B cell (primary cell): ENCODE measurements at regions not wholly inside any gene's neighbourhood (a gene's known extent, or its start where the extent isn't known, plus 50 kb on each side); places are given as distances from the start of the nearest gene placed in this dataset.

Experiments used
- ATAC-seq: fragments of 200-7000 bp; cut with Tn5 transposase; one replicate; pipeline ENCODE4 v1.10.0; 2021; ENCODE audit warnings: low read depth, mild to moderate bottlenecking, moderate number of reproducible peaks, moderate library complexity
- CTCF ChIA-PET: fragments of 350-600 bp; sonication (Branson Sonifier 250); formaldehyde crosslinking; loops from one replicate; lab custom pipeline; 2021; ENCODE audit warnings: antibody characterized with exemption, inconsistent platforms; lab: Charles Lee
- POLR2A ChIA-PET: fragments of 350-600 bp; sonication (Branson Sonifier 250); formaldehyde crosslinking; loops from one replicate; lab custom pipeline; 2021; ENCODE audit warnings: antibody characterized with exemption; lab: Charles Lee
- DNase-seq: peaks from one replicate; pipeline ENCODE4 v3.0.0; 2013
- H2AFZ ChIP-seq: 2 replicates; pipeline ENCODE4 v1.6.1; 2012; ENCODE audit warnings: mild to moderate bottlenecking, low read depth, low read length; ENCODE audit not compliant: insufficient read depth, poor library complexity, severe bottlenecking
- H3K27ac ChIP-seq, 2 donors: 1 replicate in 1 of 2; 2 replicates in 1 of 2; pipeline ENCODE4 v1.5.1; 2012 to 2013; ENCODE audit warnings: low read length in 2 of 2, mild to moderate bottlenecking in 2 of 2, moderate library complexity in 1 of 2
- H3K27me3 ChIP-seq, 4 experiments: fragments of 200-600 bp in 1 of 4; sonication (generic) in 1 of 4; replicated peaks in 1 of 4; 1 replicate in 2 of 4; 2 replicates in 2 of 4; pipeline versions ENCODE4 v1.6.1 to v1.7.0; 2013 to 2016; ENCODE audit warnings: low read length in 3 of 4, mild to moderate bottlenecking in 2 of 4, mixed read lengths in 1 of 4, moderate library complexity in 1 of 4; ENCODE audit not compliant: insufficient read depth in 4 of 4, control insufficient read depth in 3 of 4; ENCODE audit errors: control extremely low read depth in 1 of 4
- H3K36me3 ChIP-seq, 2 experiments: replicated peaks in 1 of 2; 1 replicate in 1 of 2; 2 replicates in 1 of 2; pipeline versions ENCODE4 v1.6.1 to v1.7.1; 2013; ENCODE audit warnings: low read length in 1 of 2; ENCODE audit not compliant: insufficient read depth in 2 of 2, control insufficient read depth in 1 of 2; ENCODE audit errors: control extremely low read depth in 1 of 2, extremely low read depth in 1 of 2
- H3K4me1 ChIP-seq, 2 donors: fragments of 200-600 bp in 1 of 2; sonication (generic) in 1 of 2; 1 replicate in 1 of 2; 2 replicates in 1 of 2; pipeline versions ENCODE4 v1.5.1 to v1.6.1; 2013 to 2017; ENCODE audit warnings: low read length in 2 of 2; ENCODE audit not compliant: control insufficient read depth in 2 of 2, insufficient read depth in 2 of 2
- H3K4me2 ChIP-seq: replicated peaks from 2 replicates; pipeline ENCODE3; 2012; ENCODE audit warnings: mild to moderate bottlenecking, low read depth, low read length; ENCODE audit not compliant: poor library complexity, severe bottlenecking
- H3K4me3 ChIP-seq, 5 experiments: fragments of 200-600 bp in 1 of 5; sonication (generic) in 1 of 5; 1 replicate in 3 of 5; 2 replicates in 2 of 5; pipeline versions ENCODE4 v1.5.1 to v1.7.0; 2011 to 2016; ENCODE audit warnings: low read length in 4 of 5, mild to moderate bottlenecking in 4 of 5, low read depth in 2 of 5, control low read depth in 1 of 5, moderate library complexity in 1 of 5; ENCODE audit not compliant: insufficient read depth in 1 of 5; ENCODE audit errors: control extremely low read depth in 1 of 5, extremely low read depth in 1 of 5
- H3K79me2 ChIP-seq: fragments of 200-600 bp; sonication (generic); one replicate; pipeline ENCODE4 v1.6.0; 2016; ENCODE audit warnings: low read length; ENCODE audit not compliant: control insufficient read depth, insufficient read depth
- H3K9ac ChIP-seq: fragments of 200-600 bp; sonication (generic); 2 replicates; pipeline ENCODE4 v1.6.1; 2017; ENCODE audit warnings: mild to moderate bottlenecking, low read length, moderate library complexity
- H3K9me3 ChIP-seq, 3 donors: one replicate each; pipeline versions ENCODE4 v1.6.1 to v1.7.1; 2013; ENCODE audit warnings: low read length in 2 of 3; ENCODE audit not compliant: control insufficient read depth in 2 of 3, insufficient read depth in 1 of 3; ENCODE audit errors: control extremely low read depth in 1 of 3
- H4K20me1 ChIP-seq: 2 replicates; pipeline ENCODE4 v1.6.0; 2012; ENCODE audit warnings: mild to moderate bottlenecking, low read length; ENCODE audit not compliant: insufficient read depth, control insufficient read depth, poor library complexity, severe bottlenecking
- H3K27ac Mint-ChIP-seq: one replicate; pipeline ENCODE4 v1.8.0; 2021; ENCODE audit warnings: mixed read lengths
- H3K27me3 Mint-ChIP-seq: one replicate; pipeline ENCODE4 v1.8.0; 2021; ENCODE audit warnings: mixed read lengths
- H3K4me1 Mint-ChIP-seq: one replicate; pipeline ENCODE4 v1.8.0; 2021; ENCODE audit warnings: mixed read lengths
- H3K4me3 Mint-ChIP-seq: one replicate; pipeline ENCODE4 v1.8.0; 2021; ENCODE audit warnings: mixed read lengths
- H3K9me3 Mint-ChIP-seq: one replicate; pipeline ENCODE4 v1.8.0; 2022; ENCODE audit warnings: mixed read lengths; ENCODE audit not compliant: insufficient read depth
- EZH2 ChIP-seq: IDR thresholded peaks from 2 replicates; pipeline ENCODE4 v1.6.1; 2012; ENCODE audit warnings: borderline replicate concordance, low read depth, mild to moderate bottlenecking, moderate library complexity, low read length; ENCODE audit not compliant: insufficient read depth, poor library complexity, severe bottlenecking
- WGBS: methylation state at CpG from one replicate; pipeline ENCODE4 v1.1.5; 2013; ENCODE audit warnings: missing lambda C conversion rate; ENCODE audit not compliant: insufficient coverage; 5-methylcytosine and 5-hydroxymethylcytosine counted together
- intact Hi-C: fragments of 100-400 bp; cut with micrococcal nuclease; formaldehyde crosslinking; loops from one replicate; pipeline ENCODE4 v1.10.0; 2022
- TF ChIP-seq, protein P1 (sequence below): fragments of 200-600 bp; IDR thresholded peaks from one replicate; pipeline ENCODE4 v1.8.0; 2022; ENCODE audit warnings: antibody characterized with exemption, mild to moderate bottlenecking

GRCh38 chr4:74874753-74875367 is 58.1 kb upstream of the PARM1 start:
- intact Hi-C loops = loop anchor here (1.0 to 10.0 kb wide), 7 partner anchors 58 to 970 kb away; partner anchors contain the start of gene PARM1
- Histone ChIP-seq H3K4me2 (no peak overlapping the region), H3K27ac (no peak overlapping the region), H3K27me3 (no peaks in the 10 kb centered on the region), H3K4me3 (no peak overlapping the region), H3K9me3 (no peaks in the 10 kb centered on the region), H3K36me3 (no peaks in the 10 kb centered on the region), H3K9ac (peak overlapping the region; percentile 13), H3K4me1 (peaks cover 5 to 14% of the 10 kb centered on the region in 2 donors), H4K20me1 (no peaks in the 10 kb centered on the region), H2AFZ (peak overlapping the region; percentile 34), H3K79me2 (no peaks in the 10 kb centered on the region)
- DNase-seq (peak; percentile 79), ATAC-seq (peak; percentile 80)
- TF ChIP-seq, protein P1, sequence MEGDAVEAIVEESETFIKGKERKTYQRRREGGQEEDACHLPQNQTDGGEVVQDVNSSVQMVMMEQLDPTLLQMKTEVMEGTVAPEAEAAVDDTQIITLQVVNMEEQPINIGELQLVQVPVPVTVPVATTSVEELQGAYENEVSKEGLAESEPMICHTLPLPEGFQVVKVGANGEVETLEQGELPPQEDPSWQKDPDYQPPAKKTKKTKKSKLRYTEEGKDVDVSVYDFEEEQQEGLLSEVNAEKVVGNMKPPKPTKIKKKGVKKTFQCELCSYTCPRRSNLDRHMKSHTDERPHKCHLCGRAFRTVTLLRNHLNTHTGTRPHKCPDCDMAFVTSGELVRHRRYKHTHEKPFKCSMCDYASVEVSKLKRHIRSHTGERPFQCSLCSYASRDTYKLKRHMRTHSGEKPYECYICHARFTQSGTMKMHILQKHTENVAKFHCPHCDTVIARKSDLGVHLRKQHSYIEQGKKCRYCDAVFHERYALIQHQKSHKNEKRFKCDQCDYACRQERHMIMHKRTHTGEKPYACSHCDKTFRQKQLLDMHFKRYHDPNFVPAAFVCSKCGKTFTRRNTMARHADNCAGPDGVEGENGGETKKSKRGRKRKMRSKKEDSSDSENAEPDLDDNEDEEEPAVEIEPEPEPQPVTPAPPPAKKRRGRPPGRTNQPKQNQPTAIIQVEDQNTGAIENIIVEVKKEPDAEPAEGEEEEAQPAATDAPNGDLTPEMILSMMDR = peak; percentile 94
- no peak for TF ChIP-seq EZH2
- ChIA-PET POLR2A (no interaction called here), CTCF (interaction anchor here (0.6 to 6.3 kb wide), 32 partner anchors 9 to 973 kb away, joined by 3 to 100 read pairs (median 4); partner anchors contain the start of gene PARM1)
- Mint-ChIP-seq H3K9me3 (no peaks in the 10 kb centered on the region), H3K4me1 (peaks cover 16% of the 10 kb centered on the region), H3K27ac (no peak overlapping the region), H3K4me3 (no peak overlapping the region), H3K27me3 (peaks cover 12% of the 10 kb centered on the region)
- WGBS = no CpG with 5 or more reads among the region's 1 CpG

DNA sequence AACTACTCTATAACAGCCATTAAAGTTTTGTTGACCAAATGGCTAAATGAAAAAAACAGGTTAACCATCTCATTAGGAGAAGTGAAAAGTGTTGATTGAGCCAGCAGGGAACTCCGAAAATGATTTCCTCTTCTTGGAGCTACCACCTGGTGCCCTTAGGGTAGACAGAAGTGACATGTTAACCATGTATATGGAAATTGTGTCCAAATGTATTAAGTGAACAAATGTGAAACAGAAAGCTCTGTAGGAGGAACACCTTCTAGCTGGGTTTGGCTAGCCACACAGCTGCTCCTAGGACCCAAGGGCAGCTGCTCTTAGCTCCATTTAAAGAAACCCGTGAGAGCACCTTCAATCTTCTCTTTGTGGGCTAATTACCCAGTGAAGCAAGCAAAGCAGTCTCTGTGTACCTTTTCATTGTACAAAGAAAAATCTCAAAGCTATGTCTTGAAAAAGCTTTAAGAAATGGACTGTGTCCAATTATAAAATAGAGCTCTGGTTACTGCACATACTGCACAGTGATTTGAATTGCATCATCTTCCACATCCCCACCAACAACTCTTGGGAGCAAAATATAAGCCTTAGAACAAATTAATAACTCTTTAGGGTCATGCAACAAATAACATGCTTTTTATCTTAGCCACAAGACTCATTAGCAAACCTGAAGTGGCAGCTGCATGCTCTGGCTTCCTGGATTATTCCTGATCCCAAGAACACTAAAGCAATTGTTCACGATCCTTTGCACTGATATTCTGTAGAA is 59.2 kb upstream of the PARM1 start:
- Histone ChIP-seq H3K36me3 (no peaks in the 10 kb centered on the region), H3K4me3 (no peak overlapping the region), H4K20me1 (no peaks in the 10 kb centered on the region), H3K79me2 (no peaks in the 10 kb centered on the region), H3K27ac (no peak overlapping the region), H3K9ac (no peak overlapping the region), H3K9me3 (no peaks in the 10 kb centered on the region), H3K4me2 (no peak overlapping the region), H3K27me3 (no peaks in the 10 kb centered on the region), H2AFZ (peak overlapping the region; percentile 8), H3K4me1 (peaks cover 5 to 14% of the 10 kb centered on the region in 2 donors)
- no peaks in the 10 kb centered on the region for H3K9me3 Mint-ChIP-seq
- H3K27me3 Mint-ChIP-seq = peaks cover 8% of the 10 kb centered on the region
- ChIA-PET POLR2A (no interaction called here), CTCF (interaction anchor here (0.6 to 6.3 kb wide), 26 partner anchors 11 to 974 kb away, joined by 3 to 100 read pairs (median 4); partner anchors contain the start of gene PARM1)
- H3K27ac Mint-ChIP-seq = no peak overlapping the region
- WGBS = 50% methylated on average over 1 of the region's 3 CpGs
- H3K4me1 Mint-ChIP-seq = peaks cover 16% of the 10 kb centered on the region
- intact Hi-C loops = loop anchor here (1.0 to 10.0 kb wide), 6 partner anchors 59 to 971 kb away; partner anchors contain the start of gene PARM1
- H3K4me3 Mint-ChIP-seq = no peak overlapping the region
- TF ChIP-seq, protein P1 = no peak
- TF ChIP-seq EZH2 = no peak
- peak; percentile 28 for DNase-seq
- ATAC-seq = peak; percentile 24
